Lower leg skin (tissue), 4 donors: ENCODE measurements at regions not wholly inside any gene's neighbourhood (a gene's known extent, or its start where the extent isn't known, plus 50 kb on each side); places are given as distances from the start of the nearest gene placed in this dataset.

Experiments
- DNase-seq, 2 donors: peaks; one replicate each; pipeline ENCODE4 v3.0.0-alpha.2; 2019; ENCODE audit warnings: low spot score in 2 of 2
- H3K4me3 ChIP-seq: fragments of 200-600 bp; sonication (generic); 2 replicates; pipeline ENCODE4 v1.5.1; 2017; ENCODE audit warnings: mild to moderate bottlenecking, low read depth; ENCODE audit not compliant: poor library complexity, severe bottlenecking
- POLR2A ChIP-seq, 2 donors: fragments of 450-650 bp; IDR thresholded peaks; one replicate each; pipeline ENCODE4 v1.6.1; 2016 to 2017; ENCODE audit warnings: antibody characterized with exemption in 2 of 2, mild to moderate bottlenecking in 1 of 2, moderate library complexity in 1 of 2
- WGBS, 2 donors: methylation state at CpG; one replicate each; pipeline ENCODE4 v1.1.5; 2018; 5-methylcytosine and 5-hydroxymethylcytosine counted together
- intact Hi-C: fragments of 100-400 bp; cut with DNase I; formaldehyde crosslinking; loops from one replicate; pipeline ENCODE4 v1.15.0; 2023; ENCODE audit warnings: low total_unique reads
- TF ChIP-seq, protein P1 (sequence below), 3 donors: fragments of 450-650 bp; IDR thresholded peaks; one replicate each; pipeline ENCODE4 v1.5.1; 2016; ENCODE audit warnings: antibody characterized with exemption in 3 of 3, mild to moderate bottlenecking in 3 of 3, moderate library complexity in 2 of 3

DNA sequence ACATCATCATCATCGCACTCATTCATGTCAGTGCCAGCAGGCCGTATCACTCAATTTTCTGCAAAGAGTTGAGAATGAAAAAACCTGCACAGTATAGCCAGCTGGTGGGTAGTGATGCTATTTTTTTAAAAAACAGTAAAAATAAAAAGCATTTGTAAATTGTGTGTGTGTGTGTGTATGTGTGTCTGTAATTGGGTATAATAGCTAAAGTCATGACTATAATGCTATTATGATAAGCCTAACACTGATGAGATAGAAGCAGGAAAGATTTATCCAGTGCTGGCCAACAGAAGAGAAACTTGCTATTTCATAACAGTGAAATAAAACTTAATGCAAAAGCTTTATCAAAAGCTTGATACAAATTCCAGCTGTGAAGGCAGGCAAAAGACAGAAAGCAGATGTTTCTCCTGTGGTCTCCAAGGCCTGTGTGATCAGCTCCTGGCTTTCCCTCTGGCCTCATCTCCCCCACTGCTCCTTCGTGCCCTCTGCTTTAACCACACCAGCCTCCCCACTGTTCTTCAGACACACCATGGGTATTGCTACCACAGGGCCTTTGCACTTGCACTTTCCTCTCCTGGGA lies 206.2 kb upstream of the IRX5 start:
- no peak for TF ChIP-seq POLR2A (IDR thresholded peaks at IDR 0.05)
- TF ChIP-seq, protein P1, sequence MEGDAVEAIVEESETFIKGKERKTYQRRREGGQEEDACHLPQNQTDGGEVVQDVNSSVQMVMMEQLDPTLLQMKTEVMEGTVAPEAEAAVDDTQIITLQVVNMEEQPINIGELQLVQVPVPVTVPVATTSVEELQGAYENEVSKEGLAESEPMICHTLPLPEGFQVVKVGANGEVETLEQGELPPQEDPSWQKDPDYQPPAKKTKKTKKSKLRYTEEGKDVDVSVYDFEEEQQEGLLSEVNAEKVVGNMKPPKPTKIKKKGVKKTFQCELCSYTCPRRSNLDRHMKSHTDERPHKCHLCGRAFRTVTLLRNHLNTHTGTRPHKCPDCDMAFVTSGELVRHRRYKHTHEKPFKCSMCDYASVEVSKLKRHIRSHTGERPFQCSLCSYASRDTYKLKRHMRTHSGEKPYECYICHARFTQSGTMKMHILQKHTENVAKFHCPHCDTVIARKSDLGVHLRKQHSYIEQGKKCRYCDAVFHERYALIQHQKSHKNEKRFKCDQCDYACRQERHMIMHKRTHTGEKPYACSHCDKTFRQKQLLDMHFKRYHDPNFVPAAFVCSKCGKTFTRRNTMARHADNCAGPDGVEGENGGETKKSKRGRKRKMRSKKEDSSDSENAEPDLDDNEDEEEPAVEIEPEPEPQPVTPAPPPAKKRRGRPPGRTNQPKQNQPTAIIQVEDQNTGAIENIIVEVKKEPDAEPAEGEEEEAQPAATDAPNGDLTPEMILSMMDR (IDR thresholded peaks at IDR 0.05): no peak
- 80 to 88% methylated on average over 3 of the region's 3 CpGs for WGBS, 2 donors
- no peak overlapping the region for H3K4me3 ChIP-seq
- no peak for DNase-seq
- intact Hi-C loops: no loop called here

DNA sequence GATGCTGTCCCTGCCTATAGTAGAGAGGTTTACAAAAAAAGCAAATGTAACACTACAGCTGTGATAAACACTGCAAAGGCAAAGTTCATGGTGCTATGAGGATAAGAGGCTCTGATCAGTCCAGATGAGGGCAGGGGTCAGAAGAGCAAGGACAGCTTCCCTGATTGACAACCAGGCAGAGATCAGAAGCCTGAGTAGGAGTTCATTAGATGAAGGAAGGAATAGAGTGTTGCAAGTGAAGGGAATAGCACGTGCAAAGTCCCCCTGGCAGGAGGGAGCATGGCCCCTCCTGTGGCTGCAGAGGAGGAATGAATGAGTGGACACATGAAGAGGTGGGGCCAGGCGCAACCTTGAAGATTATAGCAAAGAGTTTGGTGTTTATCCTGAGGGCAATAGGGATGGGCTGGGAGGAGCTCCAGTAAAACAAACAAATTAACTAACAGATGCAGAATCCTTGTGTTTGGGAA lies 208.4 kb upstream of the IRX5 start:
- TF ChIP-seq POLR2A (IDR thresholded peaks at IDR 0.05): no peak
- TF ChIP-seq, protein P1 (IDR thresholded peaks at IDR 0.05): no peak
- WGBS, 2 donors: 58 to 77% methylated on average over 2 of the region's 2 CpGs
- H3K4me3 ChIP-seq: no peak overlapping the region
- intact Hi-C loops: no loop called here
- DNase-seq: no peak

DNA sequence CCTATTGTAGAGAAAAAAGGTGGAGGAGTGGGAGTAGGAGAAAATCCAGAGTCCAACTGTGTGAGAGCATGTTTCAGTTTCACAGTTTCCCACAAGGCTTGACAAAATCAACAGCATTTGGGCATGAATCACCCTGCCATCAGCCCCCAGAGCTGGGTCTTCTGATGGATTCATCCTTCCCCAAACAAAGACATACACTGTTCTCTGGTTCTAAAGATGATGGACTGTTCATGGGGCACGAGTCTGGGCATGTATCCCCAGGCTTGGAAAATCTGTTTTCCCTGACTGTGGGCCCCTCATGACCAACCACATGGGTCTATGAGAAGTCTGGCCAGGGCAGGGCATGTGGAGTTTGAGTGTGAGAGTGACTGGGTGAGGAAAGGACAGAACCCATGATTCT lies 210.4 kb upstream of the IRX5 start:
- no peak for TF ChIP-seq POLR2A (IDR thresholded peaks at IDR 0.05)
- TF ChIP-seq, protein P1 (IDR thresholded peaks at IDR 0.05): no peak
- 44 to 71% methylated on average over 1 of the region's 1 CpG for WGBS, 2 donors
- DNase-seq: no peak
- intact Hi-C loops: no loop called here
- H3K4me3 ChIP-seq: no peak overlapping the region

DNA sequence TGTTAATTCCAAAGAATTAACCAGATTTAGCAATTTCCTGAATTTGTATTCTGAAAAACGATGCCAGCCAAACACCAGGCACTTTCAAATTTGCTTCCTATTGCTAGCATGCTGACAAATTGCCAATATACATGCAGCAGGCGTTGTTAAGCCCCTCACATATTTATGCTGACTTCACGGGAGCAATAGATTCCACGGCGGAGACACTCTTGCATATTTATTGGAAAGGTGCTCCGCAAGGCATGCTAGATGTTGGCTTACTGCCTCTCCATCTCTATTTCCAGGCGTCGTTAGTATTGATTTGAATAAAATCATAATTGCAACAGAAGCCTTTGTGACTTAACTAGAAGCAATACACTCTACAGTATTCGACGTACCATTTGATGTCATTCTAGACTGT lies 211.0 kb upstream of the IRX5 start:
- H3K4me3 ChIP-seq: no peak overlapping the region
- DNase-seq: no peak
- 82 to 88% methylated on average over 10 of the region's 10 CpGs for WGBS, 2 donors
- TF ChIP-seq, protein P1 (IDR thresholded peaks at IDR 0.05): no peak
- TF ChIP-seq POLR2A (IDR thresholded peaks at IDR 0.05): no peak
- intact Hi-C loops: no loop called here

DNA sequence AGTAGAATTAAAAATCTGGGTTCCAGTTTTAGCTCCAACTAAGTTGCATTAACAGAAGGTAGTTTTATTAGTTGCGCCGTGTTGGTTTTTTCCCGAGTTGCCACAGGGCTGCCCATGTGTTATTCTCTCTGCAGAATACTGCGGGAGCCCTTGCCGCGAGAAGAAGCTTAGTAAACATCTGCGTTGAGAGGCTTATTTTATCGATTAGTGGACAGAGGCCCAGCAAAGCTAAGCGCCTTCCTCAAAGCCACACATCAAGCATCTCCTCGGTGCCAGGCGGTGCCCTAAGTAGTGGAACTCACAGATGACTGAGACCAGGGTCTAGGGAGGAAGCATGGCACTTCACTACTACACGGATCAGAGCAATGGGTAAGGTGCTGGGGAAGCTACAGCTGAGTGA lies 212.3 kb upstream of the IRX5 start:
- no peak for DNase-seq
- intact Hi-C loops: no loop called here
- 89 to 93% methylated on average over 12 of the region's 12 CpGs for WGBS, 2 donors
- TF ChIP-seq POLR2A (IDR thresholded peaks at IDR 0.05): no peak
- TF ChIP-seq, protein P1 (IDR thresholded peaks at IDR 0.05): no peak
- H3K4me3 ChIP-seq: no peak overlapping the region

DNA sequence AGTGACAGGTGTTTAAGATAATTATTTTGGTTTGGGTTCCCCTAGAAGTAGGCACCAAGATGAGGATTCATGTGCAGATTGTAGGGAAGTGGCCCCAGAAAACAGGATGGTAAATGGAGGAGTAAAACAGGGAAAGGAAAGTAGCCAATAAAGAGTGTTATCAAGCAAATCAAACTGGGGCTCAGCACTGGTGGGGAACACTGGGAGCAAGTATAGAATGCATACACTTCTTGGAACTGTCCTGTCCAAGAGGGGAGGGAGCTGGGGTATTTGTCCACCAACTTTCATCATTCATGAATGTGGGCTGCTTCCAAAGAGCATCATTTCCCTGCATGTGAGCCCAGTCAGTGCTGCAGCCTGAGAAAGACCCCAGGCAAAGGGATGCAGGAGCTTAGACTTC lies 215.7 kb upstream of the IRX5 start:
- intact Hi-C loops: no loop called here

More for the DNA sequence above, 215.7 kb upstream of the IRX5 start:
- H3K4me3 ChIP-seq: no peak overlapping the region
- no peak for TF ChIP-seq POLR2A (IDR thresholded peaks at IDR 0.05)
- TF ChIP-seq, protein P1 (IDR thresholded peaks at IDR 0.05): no peak
- no peak for DNase-seq
